K562 (cell line): ENCODE measurements at regions not wholly inside any gene's neighbourhood (a gene's known extent, or its start where the extent isn't known, plus 50 kb on each side); places are given as distances from the start of the nearest gene placed in this dataset.

Experiments used
- ATAC-seq: fragments of 200-7000 bp; cut with Tn5 transposase; 3 replicates; pipeline ENCODE4 v1.9.1; 2020; ENCODE audit warnings: moderate library complexity
- BruUV-seq: library from RNA; stranded (reverse); fragments of 400-500 nt; replicated peaks from 2 replicates; lab custom pipeline; 2021; lab: Mats Ljungman, UMichigan
- CTCF ChIA-PET: fragments of 300-600 bp; formaldehyde crosslinking; extraction: SDS; loops from one replicate; lab custom pipeline; 2021; ENCODE audit warnings: low intra/inter-chr PET ratio; lab: Yijun Ruan, JAX
- POLR2A ChIA-PET: fragments of 300-600, 350-650 bp; sonication (Branson Sonifier 250); formaldehyde crosslinking; extraction: SDS; loops from one replicate; lab custom pipeline; 2021; ENCODE audit warnings: antibody characterized with exemption, inconsistent platforms; lab: Yijun Ruan, JAX
- DNase-seq, 4 experiments: peaks; one replicate each; pipeline versions ENCODE4 v3.0.0 to v3.0.0-alpha.2; 2011 to 2018; ENCODE audit warnings: low spot score in 3 of 4, mixed read lengths in 3 of 4; ENCODE audit errors: extremely low read depth in 1 of 4
- FAIRE-seq: peaks from 2 replicates; lab custom pipeline; 2011; peaks lifted over from hg19 to GRCh38; lab: Jason Lieb, UNC
- H2AFZ ChIP-seq: 2 replicates; pipeline ENCODE4 v1.6.0; 2011; ENCODE audit warnings: low read depth, low read length, control low read depth, inconsistent platforms
- H3K27ac ChIP-seq: fragments of 200-600 bp; 3 replicates; pipeline ENCODE4 v1.8.0; 2011; ENCODE audit warnings: low read depth, mild to moderate bottlenecking, control low read depth, inconsistent platforms, low read length, moderate library complexity, mixed read lengths; ENCODE audit errors: extremely low read depth
- H3K27me3 ChIP-seq, 2 experiments: fragments of 300-600 bp in 1 of 2; 2 replicates in 1 of 2; 3 replicates in 1 of 2; pipeline versions ENCODE4 v1.6.0 to v1.8.0; 2011; ENCODE audit warnings: inconsistent platforms in 2 of 2, low read length in 2 of 2, mild to moderate bottlenecking in 1 of 2, mixed read lengths in 1 of 2, moderate library complexity in 1 of 2; ENCODE audit not compliant: control insufficient read depth in 2 of 2, insufficient read depth in 2 of 2
- H3K36me3 ChIP-seq: fragments of 300-600 bp; 3 replicates; pipeline ENCODE4 v1.8.0; 2011; ENCODE audit warnings: mild to moderate bottlenecking, low read length, inconsistent platforms; ENCODE audit not compliant: control insufficient read depth, insufficient read depth
- H3K4me1 ChIP-seq, 2 experiments: fragments of 200-600 bp in 1 of 2; replicated peaks in 1 of 2; 2 replicates in 1 of 2; 3 replicates in 1 of 2; pipeline versions ENCODE4 v1.5.1 to v1.8.0; 2011; ENCODE audit warnings: inconsistent platforms in 2 of 2, low read length in 2 of 2, mild to moderate bottlenecking in 1 of 2, mixed read lengths in 1 of 2, moderate library complexity in 1 of 2; ENCODE audit not compliant: control insufficient read depth in 2 of 2, insufficient read depth in 2 of 2
- H3K4me2 ChIP-seq: 2 replicates; pipeline ENCODE4 v1.6.1; 2011; ENCODE audit warnings: low read length, control low read depth, inconsistent platforms, mixed read lengths; ENCODE audit not compliant: insufficient read depth
- H3K4me3 ChIP-seq: fragments of 200-600 bp; sonication (generic), shearing (Covaris generic); 2 replicates; pipeline ENCODE4 v1.5.1; 2016; ENCODE audit warnings: control low read depth, inconsistent platforms
- H3K79me2 ChIP-seq: fragments of 200-600 bp; 3 replicates; pipeline ENCODE4 v1.8.0; 2011; ENCODE audit warnings: low read length, inconsistent platforms; ENCODE audit not compliant: control insufficient read depth, insufficient read depth
- H3K9ac ChIP-seq, 2 experiments: 2 replicates each; pipeline versions ENCODE4 v1.6.0 to v1.6.1; 2011; ENCODE audit warnings: low read depth in 2 of 2, low read length in 2 of 2, control low read depth in 1 of 2, inconsistent platforms in 1 of 2, mild to moderate bottlenecking in 1 of 2, mixed read lengths in 1 of 2; ENCODE audit not compliant: insufficient read depth in 1 of 2
- H3K9me1 ChIP-seq: one replicate; pipeline ENCODE4 v1.6.0; 2011; ENCODE audit warnings: inconsistent platforms, mild to moderate bottlenecking, low read length, moderate library complexity; ENCODE audit not compliant: control insufficient read depth, insufficient read depth
- H3K9me3 ChIP-seq: replicated peaks from 2 replicates; pipeline ENCODE4 v1.5.1; 2011; ENCODE audit warnings: low read depth, low read length, inconsistent platforms; ENCODE audit not compliant: control insufficient read depth, insufficient read depth
- H4K20me1 ChIP-seq: replicated peaks from 2 replicates; pipeline ENCODE4 v1.6.1; 2011; ENCODE audit warnings: low read length, inconsistent platforms, mixed read lengths; ENCODE audit not compliant: control insufficient read depth, insufficient read depth
- ATF1 ChIP-seq, 2 experiments: fragments of 450-650 bp in 1 of 2; IDR thresholded peaks; 2 replicates each; pipeline ENCODE4 v1.6.1; 2016; ENCODE audit warnings: missing compliant biosample characterization in 1 of 2, missing genetic modification characterization in 1 of 2
- ATF7 ChIP-seq: fragments of 450-650 bp; IDR thresholded peaks from 2 replicates; pipeline ENCODE4 v1.7.1; 2014; ENCODE audit warnings: mild to moderate bottlenecking, moderate library complexity
- CBFA2T2 ChIP-seq: fragments of 450-650 bp; conservative IDR thresholded peaks from 2 replicates; pipeline ENCODE4 v1.6.1; 2017; ENCODE audit warnings: mild to moderate bottlenecking
- ETV1 ChIP-seq: fragments of 450-650 bp; conservative IDR thresholded peaks from 2 replicates; pipeline ENCODE4 v1.6.1; 2016; ENCODE audit warnings: missing genetic modification characterization, control low read depth, low read depth, missing compliant biosample characterization
- FOXA3 ChIP-seq, 2 experiments: fragments of 450-650 bp in 1 of 2; sonication (generic) in 1 of 2; formaldehyde crosslinking; IDR thresholded peaks in 1 of 2; conservative IDR thresholded peaks in 1 of 2; 2 replicates each; pipeline versions ENCODE4 v1.4.0 to v1.8.0; 2020 to 2022; ENCODE audit warnings: mild to moderate bottlenecking in 2 of 2, missing genetic modification reagents in 1 of 2
- MEIS2 ChIP-seq: fragments of 450-650 bp; IDR thresholded peaks from 2 replicates; pipeline ENCODE4 v1.6.1; 2014; ENCODE audit warnings: mild to moderate bottlenecking; ENCODE audit not compliant: partially characterized antibody
- RAD51 ChIP-seq: fragments of 450-650 bp; IDR thresholded peaks from 2 replicates; pipeline ENCODE4 v1.7.1; 2016; ENCODE audit warnings: low read depth, mild to moderate bottlenecking, borderline replicate concordance
- ZNF165 ChIP-seq: fragments of 250-450 bp; sonication (Bioruptor Pico); IDR thresholded peaks from 2 replicates; pipeline ENCODE4 v1.4.0; 2020; ENCODE audit warnings: borderline replicate concordance
- ZNF699 ChIP-seq: fragments of 250-450 bp; sonication (Bioruptor Pico); IDR thresholded peaks from 2 replicates; pipeline ENCODE4 v1.8.0; 2021; ENCODE audit warnings: mild to moderate bottlenecking, moderate library complexity; ENCODE audit not compliant: insufficient replicate concordance
- WGBS: fragments of 100-300 bp; shearing (Covaris generic); methylation state at CpG from one replicate; pipeline ENCODE4 v1.1.6; 2016; ENCODE audit warnings: low coverage, mixed read lengths; ENCODE audit not compliant: insufficient coverage; ENCODE audit errors: missing lambda C conversion rate; 5-methylcytosine and 5-hydroxymethylcytosine counted together
- in situ Hi-C: fragments of 300-500 bp; cut with MboI; formaldehyde crosslinking; loops from 4 replicates; pipeline ENCODE4 v1.15.0; 2018; ENCODE audit warnings: inconsistent platforms, mixed read lengths
- intact Hi-C: fragments of 100-400 bp; cut with micrococcal nuclease; formaldehyde crosslinking; loops from 2 replicates; pipeline ENCODE4 v1.14.2; 2022
- TF ChIP-seq, protein P1 (sequence below): fragments of 250-450 bp; sonication (Bioruptor Pico); IDR thresholded peaks from 2 replicates; pipeline ENCODE4 v1.4.0; 2020
- TF ChIP-seq, protein P2 (sequence below): fragments of 450-650 bp; IDR thresholded peaks from 2 replicates; pipeline ENCODE4 v1.7.0; 2016; ENCODE audit warnings: borderline replicate concordance

DNA sequence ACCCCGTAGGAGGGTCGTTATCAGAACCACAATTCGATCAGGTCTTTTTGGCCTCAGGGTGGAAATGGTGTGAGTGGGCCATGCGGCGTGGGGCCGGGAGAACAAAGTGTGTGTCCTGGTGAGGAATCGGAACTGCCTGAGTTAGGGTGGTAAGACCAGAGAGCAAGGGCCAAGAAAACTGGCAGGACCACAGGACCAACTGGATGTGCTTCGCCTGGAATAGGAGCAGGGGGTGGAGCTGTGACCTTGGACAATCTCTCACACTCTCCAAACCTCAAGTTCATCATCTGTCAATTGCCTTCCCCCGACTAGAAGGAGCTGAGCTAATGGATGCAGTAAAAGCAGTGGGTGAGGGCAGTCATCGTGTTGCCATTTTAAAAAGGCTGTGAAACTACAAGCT lies 59.5 kb downstream of the NAV1 start (continued):
- TF ChIP-seq, protein P1, sequence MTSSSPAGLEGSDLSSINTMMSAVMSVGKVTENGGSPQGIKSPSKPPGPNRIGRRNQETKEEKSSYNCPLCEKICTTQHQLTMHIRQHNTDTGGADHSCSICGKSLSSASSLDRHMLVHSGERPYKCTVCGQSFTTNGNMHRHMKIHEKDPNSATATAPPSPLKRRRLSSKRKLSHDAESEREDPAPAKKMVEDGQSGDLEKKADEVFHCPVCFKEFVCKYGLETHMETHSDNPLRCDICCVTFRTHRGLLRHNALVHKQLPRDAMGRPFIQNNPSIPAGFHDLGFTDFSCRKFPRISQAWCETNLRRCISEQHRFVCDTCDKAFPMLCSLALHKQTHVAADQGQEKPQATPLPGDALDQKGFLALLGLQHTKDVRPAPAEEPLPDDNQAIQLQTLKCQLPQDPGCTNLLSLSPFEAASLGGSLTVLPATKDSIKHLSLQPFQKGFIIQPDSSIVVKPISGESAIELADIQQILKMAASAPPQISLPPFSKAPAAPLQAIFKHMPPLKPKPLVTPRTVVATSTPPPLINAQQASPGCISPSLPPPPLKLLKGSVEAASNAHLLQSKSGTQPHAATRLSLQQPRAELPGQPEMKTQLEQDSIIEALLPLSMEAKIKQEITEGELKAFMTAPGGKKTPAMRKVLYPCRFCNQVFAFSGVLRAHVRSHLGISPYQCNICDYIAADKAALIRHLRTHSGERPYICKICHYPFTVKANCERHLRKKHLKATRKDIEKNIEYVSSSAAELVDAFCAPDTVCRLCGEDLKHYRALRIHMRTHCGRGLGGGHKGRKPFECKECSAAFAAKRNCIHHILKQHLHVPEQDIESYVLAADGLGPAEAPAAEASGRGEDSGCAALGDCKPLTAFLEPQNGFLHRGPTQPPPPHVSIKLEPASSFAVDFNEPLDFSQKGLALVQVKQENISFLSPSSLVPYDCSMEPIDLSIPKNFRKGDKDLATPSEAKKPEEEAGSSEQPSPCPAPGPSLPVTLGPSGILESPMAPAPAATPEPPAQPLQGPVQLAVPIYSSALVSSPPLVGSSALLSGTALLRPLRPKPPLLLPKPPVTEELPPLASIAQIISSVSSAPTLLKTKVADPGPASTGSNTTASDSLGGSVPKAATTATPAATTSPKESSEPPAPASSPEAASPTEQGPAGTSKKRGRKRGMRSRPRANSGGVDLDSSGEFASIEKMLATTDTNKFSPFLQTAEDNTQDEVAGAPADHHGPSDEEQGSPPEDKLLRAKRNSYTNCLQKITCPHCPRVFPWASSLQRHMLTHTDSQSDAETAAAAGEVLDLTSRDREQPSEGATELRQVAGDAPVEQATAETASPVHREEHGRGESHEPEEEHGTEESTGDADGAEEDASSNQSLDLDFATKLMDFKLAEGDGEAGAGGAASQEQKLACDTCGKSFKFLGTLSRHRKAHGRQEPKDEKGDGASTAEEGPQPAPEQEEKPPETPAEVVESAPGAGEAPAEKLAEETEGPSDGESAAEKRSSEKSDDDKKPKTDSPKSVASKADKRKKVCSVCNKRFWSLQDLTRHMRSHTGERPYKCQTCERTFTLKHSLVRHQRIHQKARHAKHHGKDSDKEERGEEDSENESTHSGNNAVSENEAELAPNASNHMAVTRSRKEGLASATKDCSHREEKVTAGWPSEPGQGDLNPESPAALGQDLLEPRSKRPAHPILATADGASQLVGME (CRISPR knock-in tag) = 0 out of 2 replicates have a peak, but pooled peaks have one; percentile 3

DNA sequence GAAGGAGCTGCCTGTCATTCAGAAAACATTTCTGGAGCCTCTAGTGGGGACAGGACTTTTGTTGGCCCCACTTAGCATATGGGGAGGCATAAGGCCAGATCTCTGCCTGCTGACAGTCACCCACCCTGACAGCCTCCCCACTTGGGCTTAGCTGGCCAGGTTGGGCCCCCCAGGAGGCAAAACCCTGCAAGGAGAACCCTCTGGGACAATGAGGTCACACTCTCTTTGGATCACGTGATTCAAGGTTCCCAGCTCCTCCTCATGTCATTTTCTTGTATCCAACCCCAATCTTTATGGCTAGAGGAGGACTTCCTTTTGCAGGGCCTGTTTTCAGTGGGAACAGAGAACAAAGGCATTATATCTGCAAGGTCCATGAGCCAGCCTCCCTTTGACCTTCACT lies 60.0 kb downstream of the NAV1 start:
- no peak overlapping the region for H2AFZ ChIP-seq
- no peak for DNase-seq
- intact Hi-C loops (no loop called here), in situ Hi-C loops (no loop called here)
- no peaks in the 10 kb centered on the region for H3K79me2 ChIP-seq
- CTCF ChIA-PET = no interaction called here
- POLR2A ChIA-PET = interaction anchor here (0.8 to 1.6 kb wide), 3 partner anchors 11 to 20 kb away, joined by 3 to 5 read pairs (median 3); no protein-coding TSS in a partner anchor
- no peak for ATAC-seq
- no peak overlapping the region for H3K4me2 ChIP-seq
- no TSS peak for BruUV-seq
- peaks cover 0 to 11% of the 10 kb centered on the region in 2 experiments; a peak in 3 of 5 replicates for H3K27me3 ChIP-seq
- H3K36me3 ChIP-seq = no peaks in the 10 kb centered on the region
- H3K9me3 ChIP-seq = no peaks in the 10 kb centered on the region
- no peak overlapping the region for H3K27ac ChIP-seq
- WGBS = 13% methylated on average over 1 of the region's 1 CpG
- no peaks in the 10 kb centered on the region; the same call in 1 of the 2 replicates for H4K20me1 ChIP-seq
- H3K9me1 ChIP-seq = no peaks in the 10 kb centered on the region
- peak overlapping the region in 1 of 2 experiments; percentile 61; a peak in 1 of 4 replicates for H3K9ac ChIP-seq
- peaks cover 21 to 23% of the 10 kb centered on the region in 2 experiments for H3K4me1 ChIP-seq
- H3K4me3 ChIP-seq = no peak overlapping the region
- FAIRE-seq = no peak
- TF ChIP-seq MEIS2 (no peak), ATF1 (CRISPR knock-in tag; IDR thresholded peaks at IDR 0.05) (no peak), ATF1 (tag; IDR thresholded peaks at IDR 0.05) (0 out of 2 replicates have a peak, but pooled peaks have one; percentile 11), FOXA3 (CRISPR knock-in tag; conservative IDR thresholded peaks at IDR 0.05 in 1 of 2, IDR thresholded peaks at IDR 0.05 in 1 of 2) (0 out of 4 replicates have a peak, but pooled peaks of 1 of the 2 experiments have one; percentile 26), RAD51 (peak; percentile 86), ZNF165 (CRISPR knock-in tag) (no peak), ZNF699 (CRISPR knock-in tag) (no peak), ETV1 (tag) (no peak), ATF7 (peak; percentile 24; the same call in 1 of the 2 replicates), CBFA2T2 (peak; percentile 50)
- TF ChIP-seq, protein P2, sequence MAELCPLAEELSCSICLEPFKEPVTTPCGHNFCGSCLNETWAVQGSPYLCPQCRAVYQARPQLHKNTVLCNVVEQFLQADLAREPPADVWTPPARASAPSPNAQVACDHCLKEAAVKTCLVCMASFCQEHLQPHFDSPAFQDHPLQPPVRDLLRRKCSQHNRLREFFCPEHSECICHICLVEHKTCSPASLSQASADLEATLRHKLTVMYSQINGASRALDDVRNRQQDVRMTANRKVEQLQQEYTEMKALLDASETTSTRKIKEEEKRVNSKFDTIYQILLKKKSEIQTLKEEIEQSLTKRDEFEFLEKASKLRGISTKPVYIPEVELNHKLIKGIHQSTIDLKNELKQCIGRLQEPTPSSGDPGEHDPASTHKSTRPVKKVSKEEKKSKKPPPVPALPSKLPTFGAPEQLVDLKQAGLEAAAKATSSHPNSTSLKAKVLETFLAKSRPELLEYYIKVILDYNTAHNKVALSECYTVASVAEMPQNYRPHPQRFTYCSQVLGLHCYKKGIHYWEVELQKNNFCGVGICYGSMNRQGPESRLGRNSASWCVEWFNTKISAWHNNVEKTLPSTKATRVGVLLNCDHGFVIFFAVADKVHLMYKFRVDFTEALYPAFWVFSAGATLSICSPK = no peak
